ENCODE measurements at regions not wholly inside any gene's neighbourhood (a gene's known extent, or its start where the extent isn't known, plus 50 kb on each side); places are given as distances from the start of the nearest gene placed in this dataset.
"Not testable (repeated sequence)": the region's sequence is repeated elsewhere in the genome, so short reads cannot be mapped to it uniquely, and the experiment has no call there.

DNA sequence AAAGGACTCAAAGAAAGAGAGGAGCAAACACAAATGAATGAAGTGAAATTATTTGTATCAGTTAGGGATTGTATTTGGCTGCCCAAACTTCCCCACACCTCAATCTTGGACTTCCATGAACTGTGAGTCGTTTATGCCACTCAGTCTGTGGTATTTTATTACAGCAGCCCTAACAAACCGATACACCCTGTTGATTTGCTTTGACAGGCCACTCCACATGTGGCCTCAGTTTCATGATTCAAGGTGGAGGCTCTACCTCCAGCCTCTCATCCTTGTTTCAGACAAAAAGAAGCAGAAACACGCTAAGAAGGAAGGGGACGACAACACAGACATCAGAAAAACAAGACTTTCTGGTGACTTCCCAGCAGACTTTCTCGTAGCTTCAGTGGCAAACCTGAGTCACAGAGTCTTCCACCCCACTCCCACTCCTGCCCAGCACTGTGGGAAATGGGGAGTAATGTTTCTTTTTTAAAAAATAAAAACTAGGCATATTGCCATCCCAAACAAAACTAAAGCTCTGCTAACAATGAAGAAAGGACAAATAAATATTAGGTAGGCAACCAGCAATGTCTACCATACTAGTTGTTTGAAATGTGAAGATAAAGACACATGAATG is 52.2 kb upstream of the ABCA1 start:
- DNase-seq, result no peak

DNA sequence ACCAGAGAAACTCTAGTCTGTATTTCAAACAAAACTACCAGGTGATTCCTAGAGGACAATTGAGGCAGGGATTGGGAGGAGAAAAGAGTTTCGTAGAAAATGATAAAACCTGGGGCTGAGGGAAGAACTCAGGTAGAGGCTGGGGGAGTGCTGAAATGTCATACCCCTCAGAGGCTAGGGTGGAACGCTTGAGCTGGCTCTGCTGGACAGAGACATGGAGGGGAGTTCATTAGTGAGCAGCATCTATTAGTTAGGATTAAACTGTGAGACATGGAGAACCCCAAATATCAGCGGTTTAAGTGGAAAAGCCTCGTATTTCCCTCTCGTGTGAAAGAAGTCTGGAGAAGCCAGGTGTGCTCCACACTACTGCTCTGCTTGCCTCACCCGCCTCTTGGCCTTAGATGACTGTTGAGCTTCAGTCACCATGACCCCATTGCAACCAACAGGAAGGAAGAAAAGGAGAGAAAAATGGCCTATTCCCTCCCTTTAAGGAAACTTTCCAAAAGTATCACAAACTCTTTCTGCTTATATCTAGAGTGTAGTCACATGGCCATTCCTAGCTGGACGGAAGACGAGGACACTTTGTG is 53.7 kb upstream of the ABCA1 start:
- DNase-seq, result no peak

DNA sequence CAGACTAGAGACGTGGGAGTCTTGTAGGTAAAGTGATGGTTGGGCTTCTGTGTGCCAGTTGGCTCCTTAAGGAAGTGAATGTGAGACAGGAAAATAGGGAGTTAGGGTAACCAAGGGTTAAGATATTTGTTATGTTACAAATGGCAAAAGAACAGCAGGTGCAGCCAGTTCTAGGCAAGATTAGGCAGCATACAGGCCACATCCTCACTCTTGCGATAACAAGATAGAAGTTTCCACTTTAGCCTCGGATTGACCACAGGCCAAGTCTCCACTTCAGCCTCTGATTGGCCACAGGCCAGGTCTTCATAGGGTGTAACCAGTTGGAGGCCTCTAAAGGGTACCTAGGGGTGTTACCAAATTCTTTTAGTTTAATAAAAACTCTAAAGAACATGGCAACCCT is 54.6 kb upstream of the ABCA1 start:
- no peak for DNase-seq

DNA sequence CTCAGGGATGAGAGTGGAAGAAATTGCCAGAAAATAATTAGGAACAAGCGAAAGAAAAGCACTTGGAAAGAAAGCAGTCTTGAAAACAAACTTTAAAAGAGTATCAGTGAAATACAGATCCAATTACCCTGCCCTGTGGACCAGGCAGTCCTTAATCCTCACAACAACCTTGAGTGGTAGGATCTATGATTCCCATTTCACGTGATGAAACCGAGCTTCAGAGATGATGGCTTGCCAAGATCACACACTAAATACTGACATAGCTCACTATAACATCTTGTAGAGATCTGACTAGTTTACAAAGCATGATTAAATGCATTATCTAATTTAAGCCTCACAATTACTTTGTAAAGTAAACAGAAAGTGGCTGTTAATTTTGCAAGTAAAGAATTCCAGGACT is 55.5 kb upstream of the ABCA1 start:
- no peak for DNase-seq

- DNase-seq, result no peak
Measured at GRCh38 chr9:104984121-104984520, 56.2 kb upstream of the ABCA1 start.

GRCh38 chr9:104984542-104984941 is 56.6 kb upstream of the ABCA1 start:
- no peak for DNase-seq

GRCh38 chr9:104984948-104985347 is 57.0 kb upstream of the ABCA1 start:
- no peak for DNase-seq

GRCh38 chr9:104986096-104986495 is 58.1 kb upstream of the ABCA1 start:
- no peak for DNase-seq

GRCh38 chr9:104987743-104988142 is 59.8 kb upstream of the ABCA1 start:
- no peak for DNase-seq

DNA sequence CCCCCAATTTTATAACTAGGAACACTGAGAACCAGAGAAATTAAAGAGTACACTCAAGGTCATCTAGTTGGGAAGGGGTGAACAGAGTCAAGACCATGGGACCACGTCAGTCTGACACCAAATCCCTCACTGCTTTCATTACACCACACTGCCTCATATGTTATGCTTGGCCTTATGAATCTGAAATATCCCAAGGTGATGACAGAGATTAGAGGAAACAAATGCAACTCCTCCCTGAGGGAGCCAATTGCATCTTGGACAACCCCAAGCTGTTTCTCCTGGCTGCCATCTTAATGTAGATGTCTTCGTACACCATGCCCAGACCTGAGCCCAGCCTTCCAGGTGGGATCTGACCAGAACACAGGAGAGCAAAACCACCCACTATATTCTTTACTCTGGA is 60.6 kb upstream of the ABCA1 start:
- no peak for DNase-seq

- peak; percentile 42 for DNase-seq
Measured at GRCh38 chr9:104991144-104991953, 63.4 kb upstream of the ABCA1 start.

DNA sequence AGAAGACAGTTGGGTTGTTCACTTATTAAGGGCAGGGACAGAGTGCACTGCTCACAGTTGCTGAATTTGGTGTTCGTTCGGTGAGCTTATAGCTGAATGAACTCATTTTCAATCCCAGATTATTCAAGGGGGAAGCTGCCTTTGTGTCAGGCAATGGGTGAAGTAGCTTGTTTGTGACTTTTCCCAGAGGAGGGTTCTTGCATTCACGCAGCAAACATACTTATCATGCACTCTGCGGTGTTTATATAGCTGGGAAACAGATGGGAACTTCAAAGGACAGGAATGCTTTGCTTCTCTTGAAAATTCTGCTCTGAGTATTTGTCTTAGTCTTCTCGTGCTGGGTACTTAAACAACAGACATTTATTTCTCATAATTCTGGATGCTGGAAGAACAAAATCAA is 64.7 kb upstream of the ABCA1 start:
- DNase-seq, result no peak

- no peak for DNase-seq
Measured at GRCh38 chr9:104993291-104993963, 65.5 kb upstream of the ABCA1 start.

- DNase-seq, result no peak
Measured at GRCh38 chr9:104997536-104997935, 69.6 kb upstream of the ABCA1 start.

DNA sequence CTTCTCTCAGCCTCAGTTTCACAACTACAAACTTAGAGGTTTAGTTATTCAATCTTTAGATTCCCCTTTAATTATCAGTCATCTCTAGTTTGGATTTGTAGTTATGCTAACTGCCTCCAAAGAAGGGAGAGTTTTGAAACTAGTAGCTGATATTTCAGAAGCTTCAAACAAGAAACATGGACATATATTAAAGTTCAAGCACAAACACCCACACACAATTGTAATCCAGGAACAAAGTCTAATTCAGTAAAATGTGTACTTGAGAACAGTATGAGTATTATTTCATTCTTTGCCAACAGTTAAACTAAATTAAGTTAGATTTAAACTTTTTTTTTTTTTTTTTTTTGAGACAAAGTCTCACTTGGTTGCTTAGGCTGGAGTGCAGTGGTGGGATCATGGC is 71.2 kb upstream of the ABCA1 start:
- no peak for DNase-seq

DNA sequence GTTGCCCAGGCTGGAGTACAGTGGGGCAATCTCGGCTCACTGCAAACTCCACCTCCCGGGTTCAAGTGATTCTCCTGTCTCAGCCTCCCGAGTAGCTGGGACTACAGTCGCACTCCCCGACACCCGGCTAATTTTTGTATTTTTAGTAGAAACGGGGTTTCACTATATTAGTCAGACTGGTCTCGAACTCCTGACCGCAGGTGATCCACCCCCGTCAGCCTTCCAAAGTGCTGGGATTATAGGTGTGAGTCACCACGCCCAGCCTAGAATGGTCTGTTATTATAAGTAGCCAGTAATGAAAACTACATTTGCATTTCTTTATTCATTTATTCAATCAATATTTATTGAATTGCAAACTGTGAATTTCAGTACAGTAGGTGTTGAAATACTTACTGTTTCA is 72.6 kb upstream of the ABCA1 start:
- DNase-seq, result not testable (repeated sequence)

- DNase-seq, result no peak
Measured at GRCh38 chr9:105004466-105005090, 76.6 kb upstream of the ABCA1 start.

- no peak for DNase-seq
Measured at GRCh38 chr9:105005186-105005585, 77.2 kb upstream of the ABCA1 start.

DNA sequence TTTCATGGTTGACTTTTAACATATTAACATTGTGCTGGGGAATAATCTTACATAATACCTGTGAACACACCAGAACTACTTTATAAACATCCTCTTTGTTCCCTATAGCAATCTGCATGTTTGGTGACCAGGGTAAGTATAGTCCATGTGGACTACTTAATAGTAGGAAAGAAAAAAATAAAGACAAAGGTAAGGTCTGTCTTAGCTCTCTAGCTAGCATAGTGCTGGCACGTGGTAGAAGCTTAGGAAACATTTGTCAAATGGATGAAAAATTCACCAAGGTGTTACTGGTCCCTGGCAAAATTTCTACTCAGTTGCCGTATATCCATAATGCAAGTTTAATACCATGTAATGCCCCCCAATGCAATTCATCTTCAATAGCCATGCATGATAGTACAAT is 78.6 kb upstream of the ABCA1 start:
- no peak for DNase-seq

DNA sequence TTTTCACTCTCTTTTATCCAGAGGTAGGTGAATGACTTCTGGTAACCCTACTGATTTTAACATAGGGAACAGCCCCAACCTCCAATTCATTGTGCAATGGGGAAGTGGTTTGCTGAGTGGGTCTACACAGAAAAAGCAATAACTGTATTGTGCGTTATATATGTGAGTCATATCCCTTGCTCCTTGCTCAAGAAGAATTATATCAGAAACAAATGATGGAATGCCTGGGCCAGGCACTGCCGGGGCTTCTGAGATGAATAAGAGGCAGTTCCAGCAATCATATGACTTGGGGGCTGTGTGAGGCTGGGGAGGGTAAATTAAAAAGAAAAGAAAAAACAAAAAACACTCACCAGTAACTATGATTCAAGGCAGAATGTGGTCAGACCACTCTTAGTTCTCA is 79.2 kb upstream of the ABCA1 start:
- DNase-seq, result no peak

- DNase-seq, result not testable (repeated sequence)
Measured at GRCh38 chr9:105010089-105010488, 82.1 kb upstream of the ABCA1 start.

GRCh38 chr9:105021917-105022316 is 94.0 kb upstream of the ABCA1 start:
- DNase-seq, result no peak

- not testable (repeated sequence) for DNase-seq
Measured at GRCh38 chr9:105022545-105022944, 94.6 kb upstream of the ABCA1 start.

All from amniotic stem cell (primary cell).